OCI-LY3 (cell line): ENCODE measurements at regions not wholly inside any gene's neighbourhood (a gene's known extent, or its start where the extent isn't known, plus 50 kb on each side); places are given as distances from the start of the nearest gene placed in this dataset.
"Not testable (repeated sequence)": the region's sequence is repeated elsewhere in the genome, so short reads cannot be mapped to it uniquely, and the experiment has no call there.

Source experiments
- H2AFZ ChIP-seq: fragments of 200-600, 300-600 bp; shearing (Covaris generic); 2 replicates; pipeline ENCODE4 v1.6.0; 2014; ENCODE audit warnings: antibody characterized with exemption, low read depth, low read length
- H3K27ac ChIP-seq: fragments of 200-600, 300-600 bp; sonication (generic); 2 replicates; pipeline ENCODE4 v1.5.1; 2014; ENCODE audit warnings: mild to moderate bottlenecking, low read length, moderate library complexity, mixed read lengths
- H3K27me3 ChIP-seq: fragments of 200-600, 300-600 bp; sonication (generic); 2 replicates; pipeline ENCODE4 v1.6.1; 2014; ENCODE audit warnings: low read depth, low read length, mixed read lengths
- H3K36me3 ChIP-seq: fragments of 200-600, 300-600 bp; sonication (generic); replicated peaks from 2 replicates; pipeline ENCODE3; 2014; ENCODE audit warnings: low read depth, low read length, mixed read lengths
- H3K4me1 ChIP-seq: fragments of 300-600, 200-600 bp; sonication (generic); 2 replicates; pipeline ENCODE4 v1.6.1; 2014; ENCODE audit warnings: low read length, mixed read lengths
- H3K4me2 ChIP-seq: fragments of 200-600, 300-600 bp; sonication (generic); 2 replicates; pipeline ENCODE4 v1.6.1; 2014; ENCODE audit warnings: low read length, mixed read lengths
- H3K4me3 ChIP-seq: fragments of 300-600, 200-600 bp; sonication (generic); 2 replicates; pipeline ENCODE4 v1.5.1; 2014; ENCODE audit warnings: antibody characterized with exemption, mild to moderate bottlenecking, low read length, moderate library complexity
- H3K79me2 ChIP-seq: fragments of 300-600, 200-600 bp; shearing (Covaris generic); 2 replicates; pipeline ENCODE4 v1.6.1; 2014; ENCODE audit warnings: mild to moderate bottlenecking, low read length, mixed read lengths
- H3K9ac ChIP-seq: fragments of 300-600, 200-600 bp; shearing (Covaris generic); 2 replicates; pipeline ENCODE4 v1.6.0; 2014; ENCODE audit warnings: mild to moderate bottlenecking, low read length, moderate library complexity
- H3K9me3 ChIP-seq: fragments of 200-600, 300-600 bp; shearing (Covaris generic); 2 replicates; pipeline ENCODE4 v1.6.1; 2014; ENCODE audit warnings: low read length, mixed read lengths; ENCODE audit not compliant: insufficient read depth
- H4K20me1 ChIP-seq: fragments of 200-600, 300-600 bp; sonication (generic); 2 replicates; pipeline ENCODE4 v1.6.1; 2016; ENCODE audit warnings: low read length, mixed read lengths; ENCODE audit not compliant: insufficient read depth
- CTCF ChIP-seq: fragments of 200-600, 300-600 bp; sonication (generic); IDR thresholded peaks from 2 replicates; pipeline ENCODE4 v1.5.1; 2014; ENCODE audit warnings: antibody characterized with exemption, low read length, low read depth
- EZH2phosphoT487 ChIP-seq: fragments of 200-600 bp; shearing (Covaris generic); IDR thresholded peaks from 2 replicates; pipeline ENCODE4 v1.6.1; 2018; ENCODE audit warnings: antibody characterized with exemption, mixed run types, low read depth

- Histone ChIP-seq H3K79me2 (no peaks in the 10 kb centered on the region), H2AFZ (no peak overlapping the region), H3K4me1 (peaks cover 22% of the 10 kb centered on the region)
Measured at GRCh38 chr5:110268283-110268682, 458.2 kb downstream of the TMEM232 start.

DNA sequence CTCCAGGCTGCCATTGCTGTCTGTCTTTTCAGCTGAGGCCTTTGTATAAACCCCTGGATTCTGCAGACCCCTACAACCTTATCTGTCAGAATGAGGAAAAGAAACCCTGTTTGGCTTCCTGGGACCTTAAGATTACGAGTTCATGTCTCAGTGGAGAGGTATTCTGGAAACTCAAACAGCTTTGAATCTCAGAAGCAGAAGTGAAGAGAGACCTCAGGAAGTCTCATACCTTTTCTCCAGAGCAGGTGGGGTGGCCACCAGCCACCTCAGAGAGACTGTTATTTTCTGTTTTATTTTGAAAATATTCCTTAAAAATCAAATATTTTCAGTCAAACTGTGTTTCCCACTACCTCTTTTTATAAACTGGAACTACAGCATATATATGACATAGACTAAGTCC, 457.5 kb downstream of the TMEM232 start:
- H4K20me1 ChIP-seq = no peaks in the 10 kb centered on the region
- no peaks in the 10 kb centered on the region for H3K79me2 ChIP-seq
- no peaks in the 10 kb centered on the region for H3K9me3 ChIP-seq
- no peaks in the 10 kb centered on the region for H3K36me3 ChIP-seq
- peaks cover 22% of the 10 kb centered on the region for H3K4me1 ChIP-seq
- no peaks in the 10 kb centered on the region for H3K27me3 ChIP-seq
- H3K4me2 ChIP-seq = peak overlapping the region; percentile 58
- H3K9ac ChIP-seq = peak overlapping the region; percentile 22; the same call in 1 of the 2 replicates
- no peak overlapping the region for H2AFZ ChIP-seq
- peak overlapping the region; percentile 24; the same call in 1 of the 2 replicates for H3K4me3 ChIP-seq
- peak overlapping the region; percentile 45 for H3K27ac ChIP-seq
- TF ChIP-seq EZH2phosphoT487 (no peak), CTCF (no peak)

More at GRCh38 chr5:110268283-110268682, 458.2 kb downstream of the TMEM232 start:
- Histone ChIP-seq H3K9ac (no peak overlapping the region), H3K27me3 (no peaks in the 10 kb centered on the region), H3K27ac (peak overlapping the region; percentile 45), H3K4me3 (no peak overlapping the region), H3K4me2 (peak overlapping the region; percentile 58), H3K36me3 (no peaks in the 10 kb centered on the region), H3K9me3 (no peaks in the 10 kb centered on the region), H4K20me1 (no peaks in the 10 kb centered on the region)
- TF ChIP-seq CTCF (no peak), EZH2phosphoT487 (no peak)

- no peaks in the 10 kb centered on the region for H3K9me3 ChIP-seq
- no peaks in the 10 kb centered on the region for H4K20me1 ChIP-seq
- H3K36me3 ChIP-seq = no peaks in the 10 kb centered on the region
- H3K27ac ChIP-seq = peak overlapping the region; percentile 45
- no peak for TF ChIP-seq CTCF
- TF ChIP-seq EZH2phosphoT487 = no peak
- peak overlapping the region; percentile 22 for H3K9ac ChIP-seq
- H3K4me2 ChIP-seq = peak overlapping the region; percentile 58
- H3K4me1 ChIP-seq = peaks cover 22% of the 10 kb centered on the region
- no peaks in the 10 kb centered on the region for H3K79me2 ChIP-seq
- peak overlapping the region; percentile 26; the same call in 1 of the 2 replicates for H2AFZ ChIP-seq
- no peaks in the 10 kb centered on the region for H3K27me3 ChIP-seq
- peak overlapping the region; percentile 24; the same call in 1 of the 2 replicates for H3K4me3 ChIP-seq
Measured at GRCh38 chr5:110269478-110270142, 456.9 kb downstream of the TMEM232 start.

DNA sequence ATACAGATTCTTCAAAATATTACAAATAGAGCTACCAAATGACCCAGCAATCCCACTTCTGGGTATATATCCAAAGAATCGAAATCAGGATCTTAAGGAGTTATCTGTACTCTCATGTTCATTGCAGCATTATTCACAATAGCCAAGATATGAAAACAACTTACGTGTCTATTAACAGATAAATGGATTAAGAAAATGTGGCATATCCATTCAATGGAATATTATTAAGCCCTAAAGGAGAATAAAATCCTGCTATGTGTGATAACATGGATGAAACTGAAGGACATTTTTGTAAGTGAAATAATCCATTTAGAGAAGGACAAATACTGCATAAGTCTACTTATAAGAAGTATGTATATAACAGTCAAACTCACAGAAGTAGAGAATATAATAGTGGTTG, 450.6 kb downstream of the TMEM232 start:
- no peaks in the 10 kb centered on the region for H3K79me2 ChIP-seq
- H3K36me3 ChIP-seq = no peaks in the 10 kb centered on the region
- H2AFZ ChIP-seq = no peak overlapping the region
- no peaks in the 10 kb centered on the region for H3K4me1 ChIP-seq
- no peak overlapping the region for H3K4me2 ChIP-seq
- H4K20me1 ChIP-seq = no peaks in the 10 kb centered on the region
- no peaks in the 10 kb centered on the region for H3K27me3 ChIP-seq
- no peak overlapping the region for H3K9ac ChIP-seq
- no peaks in the 10 kb centered on the region for H3K9me3 ChIP-seq
- no peak overlapping the region for H3K4me3 ChIP-seq
- TF ChIP-seq CTCF (no peak), EZH2phosphoT487 (no peak)
- H3K27ac ChIP-seq = no peak overlapping the region

DNA sequence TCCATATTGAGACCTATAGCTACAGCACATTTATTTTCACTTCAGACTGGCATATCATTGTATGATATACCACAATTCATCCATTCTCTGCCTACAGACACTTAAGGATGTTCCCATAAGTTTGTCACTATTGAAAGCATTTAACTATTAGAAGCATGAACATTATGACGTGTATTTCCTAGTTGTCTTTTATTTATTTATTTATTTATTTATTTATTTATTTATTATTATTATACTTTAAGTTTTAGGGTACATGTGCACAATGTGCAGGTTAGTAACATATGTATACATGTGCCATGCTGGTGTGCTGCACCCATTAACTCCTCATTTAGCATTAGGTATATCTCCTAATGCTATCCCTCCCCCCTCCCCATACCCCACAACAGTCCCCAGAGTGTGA, 448.0 kb downstream of the TMEM232 start:
- not testable (repeated sequence) for H3K79me2 ChIP-seq, H3K27ac ChIP-seq, H3K4me3 ChIP-seq, H3K9me3 ChIP-seq, H3K36me3 ChIP-seq, H3K9ac ChIP-seq, H4K20me1 ChIP-seq, H2AFZ ChIP-seq, H3K27me3 ChIP-seq, H3K4me2 ChIP-seq, H3K4me1 ChIP-seq

DNA sequence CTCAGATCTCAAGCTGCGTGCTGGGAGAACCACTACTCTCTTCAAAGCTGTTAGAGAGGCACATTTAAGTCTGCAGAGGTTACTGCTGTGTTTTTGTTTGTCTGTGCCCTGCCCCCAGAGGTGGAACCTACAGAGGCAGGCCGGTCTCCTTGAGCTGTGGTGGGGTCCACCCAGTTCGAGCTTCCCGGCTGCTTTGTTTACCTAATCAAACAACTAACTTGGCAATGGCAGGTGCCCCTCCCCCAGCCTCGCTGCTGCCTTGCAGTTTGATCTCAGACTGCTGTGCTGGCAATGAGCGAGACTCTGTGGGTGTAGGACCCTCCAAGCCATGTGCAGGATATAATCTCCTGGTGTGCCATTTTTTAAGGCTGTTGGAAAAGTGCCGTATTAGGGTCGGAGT, 442.4 kb downstream of the TMEM232 start:
- H3K9ac ChIP-seq, H3K27ac ChIP-seq, H3K9me3 ChIP-seq, H3K27me3 ChIP-seq, H3K4me1 ChIP-seq, H3K79me2 ChIP-seq, H4K20me1 ChIP-seq, H3K36me3 ChIP-seq, H2AFZ ChIP-seq, H3K4me2 ChIP-seq, H3K4me3 ChIP-seq: not testable (repeated sequence)
